HG03460 (cell line): ENCODE measurements at regions not wholly inside any gene's neighbourhood (a gene's known extent, or its start where the extent isn't known, plus 50 kb on each side); places are given as distances from the start of the nearest gene placed in this dataset.
"Not testable (repeated sequence)": the region's sequence is repeated elsewhere in the genome, so short reads cannot be mapped to it uniquely, and the experiment has no call there.

ENCODE experiments used
- ATAC-seq: cut with Tn5 transposase; IDR thresholded peaks from one replicate; pipeline ENCODE4 v1.9.1; 2021; ENCODE audit not compliant: unreplicated experiment

GRCh38 chr19:29060813-29061364, 152.1 kb downstream of the UQCRFS1 start:
- ATAC-seq, result no peak

GRCh38 chr19:29056535-29056934, 156.4 kb downstream of the UQCRFS1 start:
- ATAC-seq, result no peak

- ATAC-seq, result no peak
Observed at GRCh38 chr19:29054886-29055675, 157.9 kb downstream of the UQCRFS1 start.

- ATAC-seq, result no peak
Observed at GRCh38 chr19:29048873-29049272, 164.1 kb downstream of the UQCRFS1 start.

GRCh38 chr19:29045679-29046254, 167.2 kb downstream of the UQCRFS1 start:
- ATAC-seq, result no peak

GRCh38 chr19:29044037-29044436, 168.9 kb downstream of the UQCRFS1 start:
- no peak for ATAC-seq

- no peak for ATAC-seq
Observed at GRCh38 chr19:29042450-29042849, 170.5 kb downstream of the UQCRFS1 start.

GRCh38 chr19:29040951-29041350, 172.0 kb downstream of the UQCRFS1 start:
- no peak for ATAC-seq

- no peak for ATAC-seq
Observed at GRCh38 chr19:29040292-29040691, 172.7 kb downstream of the UQCRFS1 start.

- not testable (repeated sequence) for ATAC-seq
Observed at GRCh38 chr19:29039036-29039435, 173.9 kb downstream of the UQCRFS1 start.

- no peak for ATAC-seq
Observed at GRCh38 chr19:29031216-29031615, 181.7 kb downstream of the UQCRFS1 start.

- ATAC-seq, result no peak
Observed at GRCh38 chr19:29029268-29029958, 183.5 kb downstream of the UQCRFS1 start.

GRCh38 chr19:29022599-29022998, 190.4 kb downstream of the UQCRFS1 start:
- no peak for ATAC-seq

GRCh38 chr19:29022165-29022564, 190.8 kb downstream of the UQCRFS1 start:
- no peak for ATAC-seq

GRCh38 chr19:29021232-29021916, 191.6 kb downstream of the UQCRFS1 start:
- no peak for ATAC-seq

GRCh38 chr19:29019403-29019802, 193.5 kb downstream of the UQCRFS1 start:
- ATAC-seq, result no peak

- ATAC-seq, result no peak
Observed at GRCh38 chr19:29018542-29018941, 194.4 kb downstream of the UQCRFS1 start.

GRCh38 chr19:29017788-29018187, 195.2 kb downstream of the UQCRFS1 start:
- no peak for ATAC-seq

GRCh38 chr19:29016926-29017760, 195.8 kb downstream of the UQCRFS1 start:
- no peak for ATAC-seq

GRCh38 chr19:29016353-29016752, 196.6 kb downstream of the UQCRFS1 start:
- no peak for ATAC-seq
